GM18951 (cell line): ENCODE measurements at regions not wholly inside any gene's neighbourhood (a gene's known extent, or its start where the extent isn't known, plus 50 kb on each side); places are given as distances from the start of the nearest gene placed in this dataset.

Experiments
- POLR2A ChIP-seq: IDR thresholded peaks from 4 replicates; pipeline ENCODE4 v1.6.1; 2011; ENCODE audit warnings: mild to moderate bottlenecking; ENCODE audit not compliant: insufficient read length, insufficient read depth; ENCODE audit errors: extremely low read depth
- in situ Hi-C: fragments of 300-500 bp; cut with MboI; formaldehyde crosslinking; loops from one replicate; pipeline ENCODE4 v1.12.0; 2022; ENCODE audit warnings: low sequenced_read_pairs, mixed read lengths, inconsistent platforms; ENCODE audit not compliant: unreplicated experiment

GRCh38 chr20:22499515-22500166 is 84.7 kb downstream of the FOXA2 start:
- in situ Hi-C loops = no loop called here

GRCh38 chr20:22496817-22497216 is 87.6 kb downstream of the FOXA2 start:
- in situ Hi-C loops = no loop called here
- TF ChIP-seq POLR2A = no peak

More at GRCh38 chr20:22499515-22500166, 84.7 kb downstream of the FOXA2 start:
- no peak for TF ChIP-seq POLR2A

- TF ChIP-seq POLR2A = no peak
- in situ Hi-C loops = no loop called here
Measured at GRCh38 chr20:22495789-22496188, 88.6 kb downstream of the FOXA2 start.

GRCh38 chr20:22495172-22495571 is 89.2 kb downstream of the FOXA2 start:
- in situ Hi-C loops = no loop called here
- no peak for TF ChIP-seq POLR2A

GRCh38 chr20:22492497-22492896 is 91.9 kb downstream of the FOXA2 start:
- no peak for TF ChIP-seq POLR2A
- in situ Hi-C loops = no loop called here

GRCh38 chr20:22491194-22491505 is 93.2 kb downstream of the FOXA2 start:
- in situ Hi-C loops = no loop called here
- no peak for TF ChIP-seq POLR2A

- TF ChIP-seq POLR2A = no peak
- in situ Hi-C loops = no loop called here
Measured at GRCh38 chr20:22490287-22491193, 93.8 kb downstream of the FOXA2 start.

- in situ Hi-C loops = no loop called here
- no peak for TF ChIP-seq POLR2A
Measured at GRCh38 chr20:22489626-22490286, 94.6 kb downstream of the FOXA2 start.

- in situ Hi-C loops = no loop called here
- no peak for TF ChIP-seq POLR2A
Measured at GRCh38 chr20:22480336-22480735, 104.0 kb downstream of the FOXA2 start.

GRCh38 chr20:22475662-22476061 is 108.7 kb downstream of the FOXA2 start:
- in situ Hi-C loops = no loop called here
- TF ChIP-seq POLR2A = no peak

GRCh38 chr20:22474224-22474623 is 110.1 kb downstream of the FOXA2 start:
- no peak for TF ChIP-seq POLR2A
- in situ Hi-C loops = no loop called here

GRCh38 chr20:22473293-22473692 is 111.1 kb downstream of the FOXA2 start:
- in situ Hi-C loops = no loop called here
- TF ChIP-seq POLR2A = no peak

- no peak for TF ChIP-seq POLR2A
- in situ Hi-C loops = no loop called here
Measured at GRCh38 chr20:22472447-22473100, 111.8 kb downstream of the FOXA2 start.
